ENCODE measurements at regions not wholly inside any gene's neighbourhood (a gene's known extent, or its start where the extent isn't known, plus 50 kb on each side); places are given as distances from the start of the nearest gene placed in this dataset.

- no peak for DNase-seq
- no peaks in the 10 kb centered on the region for H3K4me1 ChIP-seq
- no peaks in the 10 kb centered on the region for H3K9me3 ChIP-seq
- WGBS, 5 donors, result 74 to 84% (median 76%) methylated on average over 10 of the region's 10 CpGs
- intact Hi-C loops (cut with DNase I; ENCODE audit: low total_unique reads), result no loop called here
- H3K27ac ChIP-seq, result no peak overlapping the region
- H3K36me3 ChIP-seq, result no peaks in the 10 kb centered on the region
- no peaks in the 10 kb centered on the region for H3K27me3 ChIP-seq
- no peak overlapping the region for H3K4me3 ChIP-seq
- TF ChIP-seq EP300 (IDR thresholded peaks at IDR 0.05) (no peak), POLR2A (IDR thresholded peaks at IDR 0.05) (no peak), CTCF (IDR thresholded peaks at IDR 0.05) (no peak), POLR2AphosphoS5 (IDR thresholded peaks at IDR 0.05) (no peak)
Measured at GRCh38 chr16:65576631-65577030, 454.8 kb upstream of the CDH11 start.

GRCh38 chr16:65576139-65576538 is 454.3 kb upstream of the CDH11 start:
- TF ChIP-seq POLR2AphosphoS5 (IDR thresholded peaks at IDR 0.05) (no peak), CTCF (IDR thresholded peaks at IDR 0.05) (no peak), EP300 (IDR thresholded peaks at IDR 0.05) (no peak), POLR2A (IDR thresholded peaks at IDR 0.05) (no peak)
- no peak for DNase-seq
- H3K27me3 ChIP-seq, result no peaks in the 10 kb centered on the region
- no peaks in the 10 kb centered on the region for H3K36me3 ChIP-seq
- H3K4me1 ChIP-seq, result no peaks in the 10 kb centered on the region
- H3K9me3 ChIP-seq, result no peaks in the 10 kb centered on the region
- H3K27ac ChIP-seq, result no peak overlapping the region
- no peak overlapping the region for H3K4me3 ChIP-seq
- intact Hi-C loops (cut with DNase I; ENCODE audit: low total_unique reads), result no loop called here
- WGBS, 5 donors, result 85 to 93% (median 91%) methylated on average over 11 of the region's 11 CpGs

GRCh38 chr16:65574326-65574966 is 452.6 kb upstream of the CDH11 start:
- Histone ChIP-seq H3K27me3 (no peaks in the 10 kb centered on the region), H3K36me3 (no peaks in the 10 kb centered on the region), H3K27ac (no peak overlapping the region), H3K9me3 (peaks cover 0 to 5% (median 0%) of the 10 kb centered on the region in 4 donors), H3K4me1 (no peaks in the 10 kb centered on the region), H3K4me3 (no peak overlapping the region)
- DNase-seq, result peak in 1 of 2 donors; percentile 12
- TF ChIP-seq CTCF (IDR thresholded peaks at IDR 0.05) (no peak), POLR2AphosphoS5 (IDR thresholded peaks at IDR 0.05) (no peak), EP300 (IDR thresholded peaks at IDR 0.05) (no peak), POLR2A (IDR thresholded peaks at IDR 0.05) (no peak)
- intact Hi-C loops (cut with DNase I; ENCODE audit: low total_unique reads), result no loop called here
- WGBS, 5 donors, result 47 to 74% (median 62%) methylated on average over 13 of the region's 13 CpGs

- H3K9me3 ChIP-seq, result peaks cover 0 to 6% (median 0%) of the 10 kb centered on the region in 4 donors
- no peaks in the 10 kb centered on the region for H3K36me3 ChIP-seq
- H3K4me1 ChIP-seq, result no peaks in the 10 kb centered on the region
- 84 to 97% (median 87%) methylated on average over 1 of the region's 1 CpG for WGBS, 5 donors
- no peaks in the 10 kb centered on the region for H3K27me3 ChIP-seq
- no peak overlapping the region for H3K4me3 ChIP-seq
- no peak for DNase-seq
- intact Hi-C loops (cut with DNase I; ENCODE audit: low total_unique reads), result no loop called here
- H3K27ac ChIP-seq, result no peak overlapping the region
- no peak for TF ChIP-seq POLR2AphosphoS5 (IDR thresholded peaks at IDR 0.05)
- no peak for TF ChIP-seq EP300 (IDR thresholded peaks at IDR 0.05)
- TF ChIP-seq POLR2A (IDR thresholded peaks at IDR 0.05), result no peak
- TF ChIP-seq CTCF (IDR thresholded peaks at IDR 0.05), result no peak
Measured at GRCh38 chr16:65572156-65572555, 450.3 kb upstream of the CDH11 start.
